ENCODE measurements at regions not wholly inside any gene's neighbourhood (a gene's known extent, or its start where the extent isn't known, plus 50 kb on each side); places are given as distances from the start of the nearest gene placed in this dataset.

DNA sequence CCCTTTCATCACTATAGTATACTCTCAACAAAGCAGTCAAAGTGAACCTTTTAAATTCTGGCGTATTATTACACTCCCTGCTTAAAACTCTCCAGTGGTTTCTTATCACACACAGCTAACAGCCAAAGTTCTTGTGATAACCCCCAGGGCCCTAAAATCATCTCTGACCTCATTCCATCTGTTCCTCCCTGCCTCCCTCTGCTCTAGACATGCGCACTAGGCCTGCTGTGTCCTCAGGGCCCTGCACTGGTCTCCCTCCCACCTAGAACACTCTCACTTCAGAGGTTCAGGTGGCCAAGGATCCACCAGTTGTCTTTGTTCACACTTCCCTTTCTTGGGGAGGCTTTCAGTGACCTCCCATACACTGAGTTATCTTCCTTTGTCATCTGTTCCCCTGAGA is 603.4 kb downstream of the DSC3 start:
- TF ChIP-seq, protein P1, sequence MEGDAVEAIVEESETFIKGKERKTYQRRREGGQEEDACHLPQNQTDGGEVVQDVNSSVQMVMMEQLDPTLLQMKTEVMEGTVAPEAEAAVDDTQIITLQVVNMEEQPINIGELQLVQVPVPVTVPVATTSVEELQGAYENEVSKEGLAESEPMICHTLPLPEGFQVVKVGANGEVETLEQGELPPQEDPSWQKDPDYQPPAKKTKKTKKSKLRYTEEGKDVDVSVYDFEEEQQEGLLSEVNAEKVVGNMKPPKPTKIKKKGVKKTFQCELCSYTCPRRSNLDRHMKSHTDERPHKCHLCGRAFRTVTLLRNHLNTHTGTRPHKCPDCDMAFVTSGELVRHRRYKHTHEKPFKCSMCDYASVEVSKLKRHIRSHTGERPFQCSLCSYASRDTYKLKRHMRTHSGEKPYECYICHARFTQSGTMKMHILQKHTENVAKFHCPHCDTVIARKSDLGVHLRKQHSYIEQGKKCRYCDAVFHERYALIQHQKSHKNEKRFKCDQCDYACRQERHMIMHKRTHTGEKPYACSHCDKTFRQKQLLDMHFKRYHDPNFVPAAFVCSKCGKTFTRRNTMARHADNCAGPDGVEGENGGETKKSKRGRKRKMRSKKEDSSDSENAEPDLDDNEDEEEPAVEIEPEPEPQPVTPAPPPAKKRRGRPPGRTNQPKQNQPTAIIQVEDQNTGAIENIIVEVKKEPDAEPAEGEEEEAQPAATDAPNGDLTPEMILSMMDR (IDR thresholded peaks at IDR 0.05; ENCODE audit: borderline replicate concordance, extremely low read depth, low read length, poor library complexity, severe bottlenecking): no peak
- TF ChIP-seq EZH2 (IDR thresholded peaks at IDR 0.05; ENCODE audit: borderline replicate concordance, low read depth, low read length, severe bottlenecking): no peak
